ENCODE measurements at regions not wholly inside any gene's neighbourhood (a gene's known extent, or its start where the extent isn't known, plus 50 kb on each side); places are given as distances from the start of the nearest gene placed in this dataset.

DNA sequence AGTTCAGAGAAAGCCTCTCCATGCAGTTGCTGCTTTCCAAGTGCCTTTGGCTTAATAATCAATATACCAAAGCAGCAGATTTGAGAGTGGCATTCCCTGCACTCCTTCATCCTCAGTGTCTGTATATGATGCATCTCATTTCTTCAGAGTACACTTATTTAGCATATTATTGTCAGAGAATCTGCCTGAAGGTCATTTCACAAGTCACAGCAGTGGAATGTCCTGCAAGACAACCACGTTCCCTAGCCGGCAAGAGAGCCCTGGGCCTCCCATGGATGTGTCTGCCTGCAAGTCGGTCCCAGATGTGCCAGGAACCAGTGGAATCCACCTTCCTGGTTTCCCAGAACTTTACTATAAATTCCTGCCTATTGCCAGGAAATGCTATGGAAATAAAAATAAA, 289.4 kb upstream of the IGFBP3 start:
- no peaks in the 10 kb centered on the region for H3K79me2 ChIP-seq (ENCODE audit: insufficient read depth, low read length)
- peaks cover 0 to 2% of the 10 kb centered on the region in 2 experiments; a peak in 1 of 4 replicates for H3K4me1 ChIP-seq (ENCODE audit: control insufficient read depth in 1 of 2, insufficient read depth in 2 of 2, low read length in 2 of 2)
- ChIA-PET CTCF (no interaction called here), POLR2A (no interaction called here), RAD21 (ENCODE audit: low non-redundant PET in 1 of 2, low total read pairs in 2 of 2, uncharacterized antibody in 2 of 2, unreplicated experiment in 2 of 2) (no interaction called here)
- H4K20me1 ChIP-seq (ENCODE audit: insufficient read depth): no peaks in the 10 kb centered on the region
- H2AFZ ChIP-seq (ENCODE audit: low read depth, low read length, poor library complexity, severe bottlenecking): no peak overlapping the region
- H3K4me3 ChIP-seq (replicated peaks in 1 of 2; ENCODE audit: low read depth in 1 of 2, low read length in 2 of 2): no peak overlapping the region
- H3K9me2 ChIP-seq (ENCODE audit: insufficient read depth): no peaks in the 10 kb centered on the region
- H3K9ac ChIP-seq (ENCODE audit: low read length): no peak overlapping the region
- no peaks in the 10 kb centered on the region for H3K9me3 ChIP-seq (ENCODE audit: control insufficient read depth in 1 of 2, insufficient read depth in 1 of 2, low read depth in 1 of 2, low read length in 2 of 2)
- H3K36me3 ChIP-seq (ENCODE audit: control insufficient read depth in 1 of 2, insufficient read depth in 2 of 2, low read length in 2 of 2): no peaks in the 10 kb centered on the region
- no TSS peak for BruUV-seq (replicated peaks)
- intact Hi-C loops (cut with micrococcal nuclease): no loop called here
- ATAC-seq (no peak), DNase-seq (ENCODE audit: low read depth, low spot score) (no peak)
- TF ChIP-seq CEBPB (IDR thresholded peaks at IDR 0.05; ENCODE audit: low read depth) (no peak), YY1 (IDR thresholded peaks at IDR 0.05; ENCODE audit: extremely low read depth, insufficient replicate concordance, low read depth, low read length) (no peak), FOSL1 (IDR thresholded peaks at IDR 0.05; ENCODE audit: low read depth) (no peak), ZFX (IDR thresholded peaks at IDR 0.05) (no peak), ZBTB33 (IDR thresholded peaks at IDR 0.05; ENCODE audit: extremely low read depth, insufficient replicate concordance, low read length) (no peak)
- H3K27ac ChIP-seq (ENCODE audit: low read depth, low read length): no peak overlapping the region
- H3K27me3 ChIP-seq (ENCODE audit: insufficient read depth, low read length): no peaks in the 10 kb centered on the region
- H3K4me2 ChIP-seq (ENCODE audit: low read length): no peak overlapping the region

DNA sequence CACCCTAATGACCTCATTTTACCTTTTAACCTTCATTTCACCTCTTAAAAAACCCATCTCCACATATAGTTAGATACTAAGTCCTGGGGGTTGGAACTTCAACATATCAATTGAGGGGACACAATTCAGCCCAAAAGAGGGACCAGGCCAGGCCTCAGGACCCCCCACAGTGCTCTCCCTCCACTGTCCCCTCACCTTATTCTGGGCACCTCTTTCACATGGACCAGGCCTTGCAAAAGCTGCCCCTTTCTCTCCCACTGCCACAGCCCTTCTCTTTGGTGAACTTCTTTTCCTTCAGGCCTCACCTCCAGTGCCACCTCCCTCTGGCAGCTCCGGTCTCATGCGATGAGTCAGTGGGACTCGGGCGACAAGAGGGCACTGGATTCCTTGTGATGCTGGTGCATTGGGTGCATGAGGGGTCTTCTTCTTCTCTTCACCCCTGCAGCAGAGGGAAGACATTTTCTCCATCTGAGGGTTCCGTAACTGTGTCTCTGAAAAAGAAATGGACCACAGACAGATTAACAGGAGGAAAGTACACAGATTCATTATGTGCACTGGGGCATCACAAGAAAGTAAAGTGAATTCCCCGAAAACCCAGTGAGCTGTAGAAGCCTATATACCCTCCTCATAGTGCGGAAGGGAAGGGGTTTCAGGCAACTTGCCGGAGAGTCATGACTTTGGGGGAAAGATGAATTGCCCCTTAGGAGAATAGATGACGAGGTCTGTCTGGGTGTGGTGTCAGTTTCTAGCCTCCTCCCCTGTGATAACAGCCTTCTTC, 288.7 kb upstream of the IGFBP3 start:
- no TSS peak for BruUV-seq (replicated peaks)
- RAD21 ChIA-PET (ENCODE audit: low non-redundant PET in 1 of 2, low total read pairs in 2 of 2, uncharacterized antibody in 2 of 2, unreplicated experiment in 2 of 2): no interaction called here
- DNase-seq (ENCODE audit: low read depth, low spot score) (no peak), ATAC-seq (no peak)
- no peaks in the 10 kb centered on the region for H3K27me3 ChIP-seq (ENCODE audit: insufficient read depth, low read length)
- no peaks in the 10 kb centered on the region for H4K20me1 ChIP-seq (ENCODE audit: insufficient read depth)
- H3K4me3 ChIP-seq (replicated peaks in 1 of 2; ENCODE audit: low read depth in 1 of 2, low read length in 2 of 2): no peak overlapping the region
- no peak overlapping the region for H3K4me2 ChIP-seq (ENCODE audit: low read length)
- H3K79me2 ChIP-seq (ENCODE audit: insufficient read depth, low read length): no peaks in the 10 kb centered on the region
- H3K36me3 ChIP-seq (ENCODE audit: control insufficient read depth in 1 of 2, insufficient read depth in 2 of 2, low read length in 2 of 2): no peaks in the 10 kb centered on the region
- H3K9ac ChIP-seq (ENCODE audit: low read length): no peak overlapping the region
- no peak overlapping the region for H3K27ac ChIP-seq (ENCODE audit: low read depth, low read length)
- no peaks in the 10 kb centered on the region for H3K9me2 ChIP-seq (ENCODE audit: insufficient read depth)
- H3K4me1 ChIP-seq (ENCODE audit: control insufficient read depth in 1 of 2, insufficient read depth in 2 of 2, low read length in 2 of 2): peaks cover 0 to 3% of the 10 kb centered on the region in 2 experiments; a peak in 1 of 4 replicates
- intact Hi-C loops (cut with micrococcal nuclease): no loop called here
- POLR2A ChIA-PET: no interaction called here
- CTCF ChIA-PET: no interaction called here
- no peak overlapping the region for H2AFZ ChIP-seq (ENCODE audit: low read depth, low read length, poor library complexity, severe bottlenecking)
- no peaks in the 10 kb centered on the region for H3K9me3 ChIP-seq (ENCODE audit: control insufficient read depth in 1 of 2, insufficient read depth in 1 of 2, low read depth in 1 of 2, low read length in 2 of 2)
- TF ChIP-seq ZBTB33 (IDR thresholded peaks at IDR 0.05; ENCODE audit: extremely low read depth, insufficient replicate concordance, low read length): no peak
- TF ChIP-seq SIN3A (IDR thresholded peaks at IDR 0.05; ENCODE audit: low read depth): no peak
- no peak for TF ChIP-seq CTCF (IDR thresholded peaks at IDR 0.05 in 2 of 3, conservative IDR thresholded peaks at IDR 0.05 in 1 of 3; ENCODE audit: borderline replicate concordance in 1 of 3, insufficient read depth in 1 of 3, low read depth in 2 of 3, low read length in 2 of 3)
- TF ChIP-seq SRF (IDR thresholded peaks at IDR 0.05; ENCODE audit: low read depth): no peak
- no peak for TF ChIP-seq SP1 (IDR thresholded peaks at IDR 0.05; ENCODE audit: low read depth)
- no peak for TF ChIP-seq ZNF274 (IDR thresholded peaks at IDR 0.05; ENCODE audit: low read depth, low read length)
- TF ChIP-seq, protein P1, sequence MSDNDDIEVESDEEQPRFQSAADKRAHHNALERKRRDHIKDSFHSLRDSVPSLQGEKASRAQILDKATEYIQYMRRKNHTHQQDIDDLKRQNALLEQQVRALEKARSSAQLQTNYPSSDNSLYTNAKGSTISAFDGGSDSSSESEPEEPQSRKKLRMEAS (IDR thresholded peaks at IDR 0.05): no peak
- TF ChIP-seq YY1 (IDR thresholded peaks at IDR 0.05; ENCODE audit: extremely low read depth, insufficient replicate concordance, low read depth, low read length): no peak
- no peak for TF ChIP-seq POLR2AphosphoS5 (IDR thresholded peaks at IDR 0.05; ENCODE audit: low read depth, low read length)
- TF ChIP-seq CBX3 (IDR thresholded peaks at IDR 0.05; ENCODE audit: low read depth): no peak
